ENCODE measurements at regions not wholly inside any gene's neighbourhood (a gene's known extent, or its start where the extent isn't known, plus 50 kb on each side); places are given as distances from the start of the nearest gene placed in this dataset.
"Not testable (repeated sequence)": the region's sequence is repeated elsewhere in the genome, so short reads cannot be mapped to it uniquely, and the experiment has no call there.

DNA sequence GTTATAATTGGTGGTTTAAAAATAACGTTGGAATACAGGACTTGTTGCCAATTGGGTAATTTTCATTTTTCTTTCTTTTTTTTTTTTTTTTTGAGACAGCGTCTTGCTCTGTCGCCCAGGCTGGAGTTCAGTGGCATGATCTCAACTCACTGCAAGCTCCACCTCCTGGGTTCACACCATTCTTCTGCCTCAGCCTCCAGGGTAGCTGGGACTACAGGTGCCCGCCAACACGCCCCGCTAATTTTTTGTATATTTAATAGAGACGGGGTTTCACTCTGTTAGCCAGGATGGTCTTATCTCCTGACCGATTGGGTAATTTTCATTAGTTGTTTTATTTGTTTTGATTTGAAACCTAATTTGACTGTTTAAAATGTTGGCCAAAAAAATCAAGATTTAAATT, 93.7 kb downstream of the ZNF486 start:
- TF ChIP-seq, protein P1, sequence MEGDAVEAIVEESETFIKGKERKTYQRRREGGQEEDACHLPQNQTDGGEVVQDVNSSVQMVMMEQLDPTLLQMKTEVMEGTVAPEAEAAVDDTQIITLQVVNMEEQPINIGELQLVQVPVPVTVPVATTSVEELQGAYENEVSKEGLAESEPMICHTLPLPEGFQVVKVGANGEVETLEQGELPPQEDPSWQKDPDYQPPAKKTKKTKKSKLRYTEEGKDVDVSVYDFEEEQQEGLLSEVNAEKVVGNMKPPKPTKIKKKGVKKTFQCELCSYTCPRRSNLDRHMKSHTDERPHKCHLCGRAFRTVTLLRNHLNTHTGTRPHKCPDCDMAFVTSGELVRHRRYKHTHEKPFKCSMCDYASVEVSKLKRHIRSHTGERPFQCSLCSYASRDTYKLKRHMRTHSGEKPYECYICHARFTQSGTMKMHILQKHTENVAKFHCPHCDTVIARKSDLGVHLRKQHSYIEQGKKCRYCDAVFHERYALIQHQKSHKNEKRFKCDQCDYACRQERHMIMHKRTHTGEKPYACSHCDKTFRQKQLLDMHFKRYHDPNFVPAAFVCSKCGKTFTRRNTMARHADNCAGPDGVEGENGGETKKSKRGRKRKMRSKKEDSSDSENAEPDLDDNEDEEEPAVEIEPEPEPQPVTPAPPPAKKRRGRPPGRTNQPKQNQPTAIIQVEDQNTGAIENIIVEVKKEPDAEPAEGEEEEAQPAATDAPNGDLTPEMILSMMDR (IDR thresholded peaks at IDR 0.05): not testable (repeated sequence)
- TF ChIP-seq EP300, POLR2A, POLR2AphosphoS5 (IDR thresholded peaks at IDR 0.05): not testable (repeated sequence)
